GM12892 (cell line): ENCODE measurements at regions not wholly inside any gene's neighbourhood (a gene's known extent, or its start where the extent isn't known, plus 50 kb on each side); places are given as distances from the start of the nearest gene placed in this dataset.

Experiments
- POLR2A ChIP-seq: IDR thresholded peaks from 2 replicates; pipeline ENCODE4 v1.6.1; 2011; ENCODE audit warnings: low read depth, low read length, control low read depth
- POLR2AphosphoS5 ChIP-seq: IDR thresholded peaks from 2 replicates; pipeline ENCODE4 v1.6.1; 2011; ENCODE audit warnings: low read depth, low read length, control low read depth

DNA sequence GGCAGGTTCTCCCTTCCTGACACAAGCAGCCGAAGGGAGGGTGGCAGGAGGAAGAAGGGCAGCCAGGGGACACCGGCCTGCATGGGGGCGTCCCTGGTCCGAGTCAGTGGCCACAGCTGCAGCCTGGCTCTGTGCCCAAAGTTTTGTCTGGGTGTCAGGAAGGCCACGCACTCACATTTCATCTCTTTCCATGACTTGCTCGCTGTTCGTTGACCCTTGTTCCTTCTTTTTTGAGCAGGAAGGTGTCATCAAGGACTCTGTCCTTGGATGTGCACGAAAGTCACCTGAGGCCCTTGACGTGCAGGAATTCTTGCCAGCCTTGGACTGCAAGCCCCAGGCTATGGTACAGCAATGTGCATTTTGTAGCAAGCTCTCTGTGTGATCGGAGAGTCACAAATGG, 93.3 kb downstream of the TNFRSF13B start:
- TF ChIP-seq POLR2A (no peak), POLR2AphosphoS5 (no peak)
